IMR-90 (cell line): ENCODE measurements at regions not wholly inside any gene's neighbourhood (a gene's known extent, or its start where the extent isn't known, plus 50 kb on each side); places are given as distances from the start of the nearest gene placed in this dataset.

ENCODE experiments used
- CEBPB ChIP-seq: IDR thresholded peaks from 2 replicates; pipeline ENCODE4 v1.6.1; 2012; ENCODE audit warnings: low read depth, low read length, improper control_type of control experiment
- CHD1 ChIP-seq: IDR thresholded peaks from 2 replicates; pipeline ENCODE4 v1.6.1; 2012; ENCODE audit warnings: low read depth, low read length, improper control_type of control experiment
- CTCF ChIP-seq: conservative IDR thresholded peaks from 2 replicates; pipeline ENCODE4 v1.5.1; 2012; ENCODE audit warnings: mild to moderate bottlenecking, low read depth, low read length, improper control_type of control experiment
- ELK1 ChIP-seq: fragments of 150-350 bp; IDR thresholded peaks from 2 replicates; pipeline ENCODE4 v1.6.1; 2016; ENCODE audit warnings: low read depth, mild to moderate bottlenecking, low read length, moderate library complexity, borderline replicate concordance
- MAFK ChIP-seq: IDR thresholded peaks from 2 replicates; pipeline ENCODE4 v1.6.1; 2012; ENCODE audit warnings: low read depth, low read length, improper control_type of control experiment
- NFE2L2 ChIP-seq: fragments of 150-350 bp; IDR thresholded peaks from 2 replicates; pipeline ENCODE4 v1.6.1; 2016; ENCODE audit warnings: low read depth, mild to moderate bottlenecking, low read length
- POLR2A ChIP-seq: IDR thresholded peaks from 2 replicates; pipeline ENCODE4 v1.6.1; 2012; ENCODE audit warnings: mild to moderate bottlenecking, low read depth, low read length
- RAD21 ChIP-seq: IDR thresholded peaks from 2 replicates; pipeline ENCODE4 v1.6.1; 2012; ENCODE audit warnings: low read length, improper control_type of control experiment
- RCOR1 ChIP-seq: IDR thresholded peaks from 2 replicates; pipeline ENCODE4 v1.6.1; 2012; ENCODE audit warnings: mild to moderate bottlenecking, low read length, improper control_type of control experiment; ENCODE audit not compliant: insufficient replicate concordance
- RFX5 ChIP-seq: IDR thresholded peaks from 2 replicates; pipeline ENCODE4 v1.8.0; 2012; ENCODE audit warnings: low read depth, mild to moderate bottlenecking, low read length, moderate library complexity
- SMC3 ChIP-seq: fragments of 150-350 bp; IDR thresholded peaks from 2 replicates; pipeline ENCODE4 v1.6.1; 2016; ENCODE audit warnings: low read depth, mild to moderate bottlenecking, antibody characterized with exemption, low read length, moderate library complexity
- USF2 ChIP-seq: fragments of 150-350 bp; IDR thresholded peaks from 2 replicates; pipeline ENCODE4 v1.6.1; 2017; ENCODE audit warnings: mild to moderate bottlenecking, antibody characterized with exemption, low read length, low read depth

GRCh38 chr4:28730304-28730703, 1869.7 kb downstream of the STIM2 start:
- TF ChIP-seq CTCF, result no peak
- TF ChIP-seq MAFK, result no peak
- no peak for TF ChIP-seq RAD21
- no peak for TF ChIP-seq RCOR1
- TF ChIP-seq POLR2A, result no peak
- TF ChIP-seq USF2, result no peak
- TF ChIP-seq CEBPB, result no peak
- TF ChIP-seq ELK1, result no peak
- no peak for TF ChIP-seq SMC3
- no peak for TF ChIP-seq CHD1
- TF ChIP-seq NFE2L2, result no peak
- TF ChIP-seq RFX5, result no peak
